ENCODE measurements at regions not wholly inside any gene's neighbourhood (a gene's known extent, or its start where the extent isn't known, plus 50 kb on each side); places are given as distances from the start of the nearest gene placed in this dataset.
"Not testable (repeated sequence)": the region's sequence is repeated elsewhere in the genome, so short reads cannot be mapped to it uniquely, and the experiment has no call there.

- H3K4me1 ChIP-seq (ENCODE audit: control insufficient read depth, insufficient read depth, low read length); POLR2A ChIA-PET: not testable (repeated sequence)
- CTCF ChIA-PET, result interaction anchor here (0.6 to 1.4 kb wide), 3 partner anchors 13 to 221 kb away, joined by 3 to 6 read pairs (median 3); no protein-coding TSS in a partner anchor
Observed at GRCh38 chr17:21470422-21470821, 94.3 kb downstream of the KCNJ12 start.

DNA sequence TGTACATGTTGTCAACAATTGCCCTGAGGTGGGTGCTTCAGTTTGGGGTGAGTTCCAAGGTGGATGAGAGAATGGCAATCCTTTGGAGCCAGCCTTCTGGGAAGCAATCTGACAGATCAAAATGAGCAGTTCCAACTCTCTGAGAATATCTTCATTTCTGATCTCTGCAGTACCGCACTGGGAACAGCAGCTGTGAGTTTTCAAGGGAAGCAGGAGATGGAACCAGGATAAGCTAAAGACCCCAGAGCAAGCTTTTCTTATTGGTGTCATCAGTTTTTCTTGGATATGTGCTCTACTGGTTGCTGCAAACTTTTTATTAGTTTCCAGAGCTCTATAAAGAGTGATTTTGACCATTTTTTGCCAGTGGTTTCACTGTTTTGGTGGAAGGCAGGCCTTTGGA is 94.7 kb downstream of the KCNJ12 start:
- H3K36me3 ChIP-seq (ENCODE audit: control insufficient read depth in 2 of 2, insufficient read depth in 1 of 2, low read length in 2 of 2), result no peaks in the 10 kb centered on the region
- no peak overlapping the region for H3K4me3 ChIP-seq (ENCODE audit: low read depth, low read length)
- ChIA-PET CTCF (interaction anchor here (0.6 to 1.4 kb wide), 2 partner anchors 14 to 222 kb away, joined by 3 read pairs; no protein-coding TSS in a partner anchor), POLR2A (no interaction called here)
- no peaks in the 10 kb centered on the region for H3K9me3 ChIP-seq (ENCODE audit: control insufficient read depth, insufficient read depth, low read depth, low read length)
- H3K4me1 ChIP-seq (ENCODE audit: control insufficient read depth, insufficient read depth, low read length), result no peaks in the 10 kb centered on the region
- TF ChIP-seq ZNF221 (tag by site-specific recombination; IDR thresholded peaks at IDR 0.05; ENCODE audit: borderline replicate concordance) (no peak), ZNF677 (tag by site-specific recombination; IDR thresholded peaks at IDR 0.05) (peak; percentile 92)
- no peak overlapping the region for H3K27ac ChIP-seq (ENCODE audit: extremely low read depth, low read depth, low read length)

More at GRCh38 chr17:21470422-21470821, 94.3 kb downstream of the KCNJ12 start:
- not testable (repeated sequence) for H3K9me3 ChIP-seq (ENCODE audit: control insufficient read depth, insufficient read depth, low read depth, low read length); H3K36me3 ChIP-seq (ENCODE audit: control insufficient read depth in 2 of 2, insufficient read depth in 1 of 2, low read length in 2 of 2); H3K27ac ChIP-seq (ENCODE audit: extremely low read depth, low read depth, low read length); H3K4me3 ChIP-seq (ENCODE audit: low read depth, low read length)

DNA sequence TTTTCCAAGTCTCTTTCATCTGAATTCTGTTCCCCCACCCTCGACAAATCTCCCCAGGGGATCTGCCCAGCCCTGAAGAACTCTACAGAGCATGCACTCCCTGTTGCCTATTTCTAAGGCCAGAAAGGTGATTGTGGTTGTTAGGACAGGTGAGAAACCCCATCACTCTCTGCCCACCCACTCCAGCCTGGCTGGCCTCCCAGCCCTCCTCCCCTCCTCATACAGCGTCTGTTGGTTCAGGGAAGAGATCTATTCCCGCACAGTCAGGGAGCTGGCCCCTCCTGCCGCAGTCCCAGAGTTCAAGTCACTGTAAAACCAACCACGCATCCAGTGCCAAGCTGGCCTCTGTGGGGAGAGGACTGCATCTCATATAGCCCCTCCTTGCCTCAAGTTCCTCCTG is 98.7 kb downstream of the KCNJ12 start:
- Histone ChIP-seq H3K4me1 (ENCODE audit: control insufficient read depth, insufficient read depth, low read length) (no peaks in the 10 kb centered on the region), H3K4me3 (ENCODE audit: low read depth, low read length) (no peak overlapping the region), H3K36me3 (ENCODE audit: control insufficient read depth in 2 of 2, insufficient read depth in 1 of 2, low read length in 2 of 2) (no peaks in the 10 kb centered on the region), H3K27ac (ENCODE audit: extremely low read depth, low read depth, low read length) (no peak overlapping the region), H3K9me3 (ENCODE audit: control insufficient read depth, insufficient read depth, low read depth, low read length) (no peaks in the 10 kb centered on the region)
- CTCF ChIA-PET, result interaction anchor here (0.6 kb wide), 1 partner anchor 192 kb away, joined by 3 read pairs; no protein-coding TSS in a partner anchor
- no peak for TF ChIP-seq ZNF239 (tag by site-specific recombination; IDR thresholded peaks at IDR 0.05)
- TF ChIP-seq ZBTB7A (tag by site-specific recombination; IDR thresholded peaks at IDR 0.05; ENCODE audit: low read depth), result no peak
- TF ChIP-seq, protein P1, sequence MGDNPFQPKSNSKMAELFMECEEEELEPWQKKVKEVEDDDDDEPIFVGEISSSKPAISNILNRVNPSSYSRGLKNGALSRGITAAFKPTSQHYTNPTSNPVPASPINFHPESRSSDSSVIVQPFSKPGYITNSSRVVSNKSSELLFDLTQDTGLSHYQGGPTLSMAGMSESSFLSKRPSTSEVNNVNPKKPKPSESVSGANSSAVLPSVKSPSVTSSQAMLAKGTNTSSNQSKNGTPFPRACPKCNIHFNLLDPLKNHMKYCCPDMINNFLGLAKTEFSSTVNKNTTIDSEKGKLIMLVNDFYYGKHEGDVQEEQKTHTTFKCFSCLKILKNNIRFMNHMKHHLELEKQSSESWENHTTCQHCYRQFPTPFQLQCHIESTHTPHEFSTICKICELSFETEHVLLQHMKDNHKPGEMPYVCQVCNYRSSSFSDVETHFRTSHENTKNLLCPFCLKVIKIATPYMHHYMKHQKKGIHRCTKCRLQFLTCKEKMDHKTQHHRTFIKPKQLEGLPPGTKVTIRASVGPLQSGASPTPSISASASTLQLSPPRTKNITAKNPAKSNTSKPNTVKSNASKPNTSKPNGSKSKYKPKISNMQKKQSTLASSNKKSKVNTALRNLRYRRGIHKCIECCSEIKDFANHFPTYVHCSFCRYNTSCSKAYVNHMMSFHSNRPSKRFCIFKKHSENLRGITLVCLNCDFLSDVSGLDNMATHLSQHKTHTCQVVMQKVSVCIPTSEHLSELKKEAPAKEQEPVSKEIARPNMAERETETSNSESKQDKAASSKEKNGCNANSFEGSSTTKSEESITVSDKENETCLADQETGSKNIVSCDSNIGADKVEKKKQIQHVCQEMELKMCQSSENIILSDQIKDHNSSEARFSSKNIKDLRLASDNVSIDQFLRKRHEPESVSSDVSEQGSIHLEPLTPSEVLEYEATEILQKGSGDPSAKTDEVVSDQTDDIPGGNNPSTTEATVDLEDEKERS (tag by site-specific recombination; IDR thresholded peaks at IDR 0.05), result no peak
- no peak for TF ChIP-seq REPIN1 (tag by site-specific recombination; IDR thresholded peaks at IDR 0.05; ENCODE audit: low read depth)
- TF ChIP-seq KLF8 (tag by site-specific recombination; IDR thresholded peaks at IDR 0.05), result no peak
- no peak for TF ChIP-seq ZNF654 (tag by site-specific recombination; IDR thresholded peaks at IDR 0.05; ENCODE audit: low read depth)
- TF ChIP-seq ZNF16 (tag by site-specific recombination; IDR thresholded peaks at IDR 0.05; ENCODE audit: low read depth), result no peak
- no peak for TF ChIP-seq ZNF366 (tag by site-specific recombination; conservative IDR thresholded peaks at IDR 0.05)
- POLR2A ChIA-PET, result no interaction called here

DNA sequence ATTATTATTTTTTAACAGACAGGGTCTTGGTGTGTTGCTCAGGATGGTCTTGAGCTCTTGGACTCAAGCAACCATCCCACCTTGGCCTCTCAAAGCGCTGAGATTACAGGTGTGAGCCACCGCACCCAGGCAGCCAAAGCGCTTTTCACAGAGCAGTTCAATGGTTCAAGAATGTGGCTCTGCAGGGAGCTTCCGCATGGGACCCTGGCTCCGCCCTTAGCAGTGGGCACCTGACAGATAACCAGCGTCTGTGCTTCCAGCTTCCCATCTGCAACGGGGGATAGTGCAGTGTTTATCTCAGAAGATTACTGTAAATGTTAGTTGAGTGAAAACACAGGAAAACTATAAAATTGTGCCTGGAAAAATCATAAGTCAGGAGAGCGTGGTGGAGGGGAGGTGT is 99.4 kb downstream of the KCNJ12 start:
- POLR2A ChIA-PET, result no interaction called here
- Histone ChIP-seq H3K4me1 (ENCODE audit: control insufficient read depth, insufficient read depth, low read length) (no peaks in the 10 kb centered on the region), H3K9me3 (ENCODE audit: control insufficient read depth, insufficient read depth, low read depth, low read length) (no peaks in the 10 kb centered on the region), H3K4me3 (ENCODE audit: low read depth, low read length) (no peak overlapping the region), H3K36me3 (ENCODE audit: control insufficient read depth in 2 of 2, insufficient read depth in 1 of 2, low read length in 2 of 2) (no peaks in the 10 kb centered on the region), H3K27ac (ENCODE audit: extremely low read depth, low read depth, low read length) (no peak overlapping the region)
- CTCF ChIA-PET, result interaction anchor here (0.6 to 1.3 kb wide), 2 partner anchors 18 to 118 kb away, joined by 4 to 6 read pairs; no protein-coding TSS in a partner anchor
- TF ChIP-seq, protein P2, sequence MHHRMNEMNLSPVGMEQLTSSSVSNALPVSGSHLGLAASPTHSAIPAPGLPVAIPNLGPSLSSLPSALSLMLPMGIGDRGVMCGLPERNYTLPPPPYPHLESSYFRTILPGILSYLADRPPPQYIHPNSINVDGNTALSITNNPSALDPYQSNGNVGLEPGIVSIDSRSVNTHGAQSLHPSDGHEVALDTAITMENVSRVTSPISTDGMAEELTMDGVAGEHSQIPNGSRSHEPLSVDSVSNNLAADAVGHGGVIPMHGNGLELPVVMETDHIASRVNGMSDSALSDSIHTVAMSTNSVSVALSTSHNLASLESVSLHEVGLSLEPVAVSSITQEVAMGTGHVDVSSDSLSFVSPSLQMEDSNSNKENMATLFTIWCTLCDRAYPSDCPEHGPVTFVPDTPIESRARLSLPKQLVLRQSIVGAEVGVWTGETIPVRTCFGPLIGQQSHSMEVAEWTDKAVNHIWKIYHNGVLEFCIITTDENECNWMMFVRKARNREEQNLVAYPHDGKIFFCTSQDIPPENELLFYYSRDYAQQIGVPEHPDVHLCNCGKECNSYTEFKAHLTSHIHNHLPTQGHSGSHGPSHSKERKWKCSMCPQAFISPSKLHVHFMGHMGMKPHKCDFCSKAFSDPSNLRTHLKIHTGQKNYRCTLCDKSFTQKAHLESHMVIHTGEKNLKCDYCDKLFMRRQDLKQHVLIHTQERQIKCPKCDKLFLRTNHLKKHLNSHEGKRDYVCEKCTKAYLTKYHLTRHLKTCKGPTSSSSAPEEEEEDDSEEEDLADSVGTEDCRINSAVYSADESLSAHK (tag by site-specific recombination; IDR thresholded peaks at IDR 0.05), result no peak
- TF ChIP-seq ZBTB20 (tag by site-specific recombination; IDR thresholded peaks at IDR 0.05) (no peak), ZNF2 (tag by site-specific recombination; IDR thresholded peaks at IDR 0.05) (no peak), ZNF670 (tag by site-specific recombination; IDR thresholded peaks at IDR 0.05; ENCODE audit: low read depth) (no peak), ZNF416 (tag by site-specific recombination; IDR thresholded peaks at IDR 0.05) (no peak), GLI4 (tag by site-specific recombination; IDR thresholded peaks at IDR 0.05) (no peak), ZNF155 (tag by site-specific recombination; IDR thresholded peaks at IDR 0.05) (no peak), ZNF580 (tag by site-specific recombination; IDR thresholded peaks at IDR 0.05) (no peak), ZNF16 (tag by site-specific recombination; IDR thresholded peaks at IDR 0.05; ENCODE audit: low read depth) (no peak), ZNF792 (tag by site-specific recombination; IDR thresholded peaks at IDR 0.05) (no peak), ZSCAN30 (tag by site-specific recombination; IDR thresholded peaks at IDR 0.05) (no peak), ZNF626 (tag by site-specific recombination; IDR thresholded peaks at IDR 0.05) (no peak), YY1 (tag by site-specific recombination; IDR thresholded peaks at IDR 0.05) (no peak)
- TF ChIP-seq, protein P3, sequence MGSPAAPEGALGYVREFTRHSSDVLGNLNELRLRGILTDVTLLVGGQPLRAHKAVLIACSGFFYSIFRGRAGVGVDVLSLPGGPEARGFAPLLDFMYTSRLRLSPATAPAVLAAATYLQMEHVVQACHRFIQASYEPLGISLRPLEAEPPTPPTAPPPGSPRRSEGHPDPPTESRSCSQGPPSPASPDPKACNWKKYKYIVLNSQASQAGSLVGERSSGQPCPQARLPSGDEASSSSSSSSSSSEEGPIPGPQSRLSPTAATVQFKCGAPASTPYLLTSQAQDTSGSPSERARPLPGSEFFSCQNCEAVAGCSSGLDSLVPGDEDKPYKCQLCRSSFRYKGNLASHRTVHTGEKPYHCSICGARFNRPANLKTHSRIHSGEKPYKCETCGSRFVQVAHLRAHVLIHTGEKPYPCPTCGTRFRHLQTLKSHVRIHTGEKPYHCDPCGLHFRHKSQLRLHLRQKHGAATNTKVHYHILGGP (tag by site-specific recombination; IDR thresholded peaks at IDR 0.05), result no peak

All from HEK293 (cell line).